DOHH2 (cell line): ENCODE measurements at regions not wholly inside any gene's neighbourhood (a gene's known extent, or its start where the extent isn't known, plus 50 kb on each side); places are given as distances from the start of the nearest gene placed in this dataset.

ENCODE experiments used
- CTCF ChIP-seq: fragments of 200-600 bp; sonication (generic); IDR thresholded peaks from one replicate; pipeline ENCODE4 v1.5.1; 2014; ENCODE audit warnings: antibody characterized with exemption, mild to moderate bottlenecking, low read depth, low read length; ENCODE audit not compliant: poor library complexity, severe bottlenecking
- EZH2phosphoT487 ChIP-seq: fragments of 200-600 bp; sonication (generic); IDR thresholded peaks from 2 replicates; pipeline ENCODE4 v1.6.1; 2017; ENCODE audit warnings: borderline replicate concordance, mild to moderate bottlenecking, antibody characterized with exemption, low read length, moderate library complexity, mixed read lengths

DNA sequence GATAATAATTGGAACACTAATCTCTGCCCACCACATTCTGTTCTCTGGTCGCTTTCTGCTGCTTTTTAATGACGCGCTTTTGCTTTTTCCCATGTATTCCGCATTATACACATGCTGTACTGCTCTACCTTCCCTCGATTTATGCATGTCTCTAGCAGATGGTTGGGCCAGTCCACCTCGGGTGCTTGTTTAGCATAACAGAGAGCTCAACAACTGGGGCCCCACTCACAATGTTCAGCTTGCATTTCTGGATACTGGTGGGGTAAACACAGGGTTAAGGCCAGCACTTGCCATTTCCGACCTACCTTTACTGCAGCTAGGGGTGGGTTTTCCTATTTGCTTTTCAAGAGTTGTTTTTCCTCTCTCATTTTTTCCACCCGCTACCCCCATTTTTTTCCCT, 255.8 kb downstream of the SOX3 start:
- TF ChIP-seq CTCF (no peak), EZH2phosphoT487 (no peak)
